Activated naive CD8-positive, alpha-beta T cell treated with anti-CD3 and anti-CD28 coated beads, Interleukin-2, amount 10 ng/mL, durations not matched to agents 7 days and 5 days (primary cell): ENCODE measurements at regions not wholly inside any gene's neighbourhood (a gene's known extent, or its start where the extent isn't known, plus 50 kb on each side); places are given as distances from the start of the nearest gene placed in this dataset.

Experiments
- ATAC-seq: fragments of 150-1000 bp; cut with Tn5 transposase; one replicate; pipeline ENCODE4 v1.10.0; 2021; ENCODE audit warnings: low read depth, moderate library complexity
- POLR2A ChIA-PET: fragments of 350-600 bp; sonication (Branson Sonifier 250); formaldehyde crosslinking; loops from one replicate; lab custom pipeline; 2021; ENCODE audit warnings: antibody characterized with exemption; lab: Charles Lee
- DNase-seq: peaks from one replicate; pipeline ENCODE4 v3.0.0; 2021
- H3K27ac Mint-ChIP-seq: one replicate; pipeline ENCODE4 v1.8.0; 2022; ENCODE audit warnings: mild to moderate bottlenecking, mixed read lengths
- H3K27me3 Mint-ChIP-seq: one replicate; pipeline ENCODE4 v1.8.0; 2022; ENCODE audit warnings: mild to moderate bottlenecking, moderate library complexity, mixed read lengths
- H3K36me3 Mint-ChIP-seq: one replicate; pipeline ENCODE4 v1.8.0; 2021; ENCODE audit warnings: mild to moderate bottlenecking, mixed read lengths
- H3K4me1 Mint-ChIP-seq: one replicate; pipeline ENCODE4 v1.8.0; 2021; ENCODE audit warnings: mixed read lengths
- H3K4me3 Mint-ChIP-seq: one replicate; pipeline ENCODE4 v1.8.0; 2022; ENCODE audit warnings: mild to moderate bottlenecking, moderate library complexity, mixed read lengths
- H3K9me3 Mint-ChIP-seq: one replicate; pipeline ENCODE4 v1.8.0; 2021; ENCODE audit warnings: mixed read lengths

- no peaks in the 10 kb centered on the region for H3K27me3 Mint-ChIP-seq
- ATAC-seq: no peak
- no peaks in the 10 kb centered on the region for H3K36me3 Mint-ChIP-seq
- H3K27ac Mint-ChIP-seq: no peak overlapping the region
- DNase-seq: no peak
- H3K4me1 Mint-ChIP-seq: no peaks in the 10 kb centered on the region
- POLR2A ChIA-PET: no interaction called here
- H3K9me3 Mint-ChIP-seq: no peaks in the 10 kb centered on the region
- H3K4me3 Mint-ChIP-seq: no peak overlapping the region
These were observed 114.3 kb upstream of the SLC24A3 start for GRCh38 chr20:19098117-19098516.

- Mint-ChIP-seq H3K9me3 (no peaks in the 10 kb centered on the region), H3K4me3 (no peak overlapping the region), H3K27ac (no peak overlapping the region), H3K4me1 (no peaks in the 10 kb centered on the region), H3K27me3 (no peaks in the 10 kb centered on the region), H3K36me3 (no peaks in the 10 kb centered on the region)
- DNase-seq (no peak), ATAC-seq (no peak)
- POLR2A ChIA-PET: no interaction called here
These were observed 113.5 kb upstream of the SLC24A3 start for GRCh38 chr20:19098806-19099578.

GRCh38 chr20:19099596-19100545 is 112.6 kb upstream of the SLC24A3 start:
- no peak for ATAC-seq
- POLR2A ChIA-PET: no interaction called here
- H3K4me3 Mint-ChIP-seq: no peak overlapping the region

GRCh38 chr20:19100975-19101374 is 111.5 kb upstream of the SLC24A3 start:
- ATAC-seq (no peak), DNase-seq (no peak)
- H3K4me1 Mint-ChIP-seq: no peaks in the 10 kb centered on the region
- H3K36me3 Mint-ChIP-seq: no peaks in the 10 kb centered on the region
- H3K4me3 Mint-ChIP-seq: no peak overlapping the region
- POLR2A ChIA-PET: no interaction called here
- peaks cover 2% of the 10 kb centered on the region for H3K27me3 Mint-ChIP-seq
- no peaks in the 10 kb centered on the region for H3K9me3 Mint-ChIP-seq
- no peak overlapping the region for H3K27ac Mint-ChIP-seq

More at GRCh38 chr20:19099596-19100545, 112.6 kb upstream of the SLC24A3 start:
- DNase-seq: no peak
- H3K27me3 Mint-ChIP-seq: no peaks in the 10 kb centered on the region
- H3K9me3 Mint-ChIP-seq: no peaks in the 10 kb centered on the region
- H3K4me1 Mint-ChIP-seq: no peaks in the 10 kb centered on the region
- no peak overlapping the region for H3K27ac Mint-ChIP-seq
- H3K36me3 Mint-ChIP-seq: no peaks in the 10 kb centered on the region

GRCh38 chr20:19104186-19104585 is 108.3 kb upstream of the SLC24A3 start:
- Mint-ChIP-seq H3K27ac (no peak overlapping the region), H3K4me1 (no peaks in the 10 kb centered on the region), H3K36me3 (no peaks in the 10 kb centered on the region), H3K27me3 (peaks cover 2% of the 10 kb centered on the region), H3K9me3 (no peaks in the 10 kb centered on the region), H3K4me3 (no peak overlapping the region)
- no peak for ATAC-seq
- POLR2A ChIA-PET: no interaction called here
- no peak for DNase-seq

- no peak overlapping the region for H3K27ac Mint-ChIP-seq
- ATAC-seq (no peak), DNase-seq (no peak)
- no peak overlapping the region for H3K4me3 Mint-ChIP-seq
- no peaks in the 10 kb centered on the region for H3K36me3 Mint-ChIP-seq
- peaks cover 6% of the 10 kb centered on the region for H3K27me3 Mint-ChIP-seq
- POLR2A ChIA-PET: no interaction called here
- H3K4me1 Mint-ChIP-seq: no peaks in the 10 kb centered on the region
- no peaks in the 10 kb centered on the region for H3K9me3 Mint-ChIP-seq
These were observed 104.3 kb upstream of the SLC24A3 start for GRCh38 chr20:19108155-19108554.

- no peaks in the 10 kb centered on the region for H3K36me3 Mint-ChIP-seq
- DNase-seq (no peak), ATAC-seq (no peak)
- H3K9me3 Mint-ChIP-seq: no peaks in the 10 kb centered on the region
- POLR2A ChIA-PET: no interaction called here
- H3K27ac Mint-ChIP-seq: no peak overlapping the region
- no peaks in the 10 kb centered on the region for H3K4me1 Mint-ChIP-seq
- peaks cover 4% of the 10 kb centered on the region for H3K27me3 Mint-ChIP-seq
- H3K4me3 Mint-ChIP-seq: no peak overlapping the region
These were observed 102.2 kb upstream of the SLC24A3 start for GRCh38 chr20:19110285-19110684.

GRCh38 chr20:19110881-19111460 is 101.5 kb upstream of the SLC24A3 start:
- Mint-ChIP-seq H3K4me1 (no peaks in the 10 kb centered on the region), H3K27ac (no peak overlapping the region), H3K27me3 (peaks cover 4% of the 10 kb centered on the region), H3K4me3 (no peak overlapping the region), H3K36me3 (no peaks in the 10 kb centered on the region), H3K9me3 (no peaks in the 10 kb centered on the region)
- ATAC-seq (no peak), DNase-seq (no peak)
- POLR2A ChIA-PET: no interaction called here

GRCh38 chr20:19112828-19113227 is 99.6 kb upstream of the SLC24A3 start:
- no peak overlapping the region for H3K4me3 Mint-ChIP-seq
- H3K27me3 Mint-ChIP-seq: peaks cover 4% of the 10 kb centered on the region
- no peaks in the 10 kb centered on the region for H3K36me3 Mint-ChIP-seq
- H3K4me1 Mint-ChIP-seq: no peaks in the 10 kb centered on the region
- DNase-seq (no peak), ATAC-seq (no peak)
- H3K27ac Mint-ChIP-seq: no peak overlapping the region
- no peaks in the 10 kb centered on the region for H3K9me3 Mint-ChIP-seq
- POLR2A ChIA-PET: no interaction called here

- Mint-ChIP-seq H3K4me1 (no peaks in the 10 kb centered on the region), H3K9me3 (no peaks in the 10 kb centered on the region), H3K27ac (no peak overlapping the region), H3K36me3 (no peaks in the 10 kb centered on the region), H3K27me3 (peaks cover 4% of the 10 kb centered on the region), H3K4me3 (no peak overlapping the region)
- POLR2A ChIA-PET: no interaction called here
- no peak for ATAC-seq
- no peak for DNase-seq
These were observed 99.0 kb upstream of the SLC24A3 start for GRCh38 chr20:19113343-19113930.

- Mint-ChIP-seq H3K36me3 (no peaks in the 10 kb centered on the region), H3K4me1 (no peaks in the 10 kb centered on the region), H3K27ac (no peak overlapping the region), H3K27me3 (peaks cover 4% of the 10 kb centered on the region), H3K4me3 (no peak overlapping the region), H3K9me3 (no peaks in the 10 kb centered on the region)
- no peak for ATAC-seq
- POLR2A ChIA-PET: no interaction called here
- DNase-seq: no peak
These were observed 98.0 kb upstream of the SLC24A3 start for GRCh38 chr20:19114410-19114809.

GRCh38 chr20:19115581-19115980 is 96.9 kb upstream of the SLC24A3 start:
- peaks cover 2% of the 10 kb centered on the region for H3K27me3 Mint-ChIP-seq

GRCh38 chr20:19120011-19120410 is 92.4 kb upstream of the SLC24A3 start:
- Mint-ChIP-seq H3K4me1 (no peaks in the 10 kb centered on the region), H3K4me3 (no peak overlapping the region), H3K27me3 (no peaks in the 10 kb centered on the region), H3K27ac (no peak overlapping the region), H3K9me3 (no peaks in the 10 kb centered on the region), H3K36me3 (no peaks in the 10 kb centered on the region)
- POLR2A ChIA-PET: no interaction called here
- no peak for DNase-seq
- no peak for ATAC-seq

More at GRCh38 chr20:19115581-19115980, 96.9 kb upstream of the SLC24A3 start:
- H3K9me3 Mint-ChIP-seq: no peaks in the 10 kb centered on the region
- ATAC-seq (no peak), DNase-seq (no peak)
- POLR2A ChIA-PET: no interaction called here
- no peaks in the 10 kb centered on the region for H3K36me3 Mint-ChIP-seq
- no peak overlapping the region for H3K27ac Mint-ChIP-seq
- H3K4me1 Mint-ChIP-seq: no peaks in the 10 kb centered on the region
- no peak overlapping the region for H3K4me3 Mint-ChIP-seq
